K562 (cell line): ENCODE measurements at regions not wholly inside any gene's neighbourhood (a gene's known extent, or its start where the extent isn't known, plus 50 kb on each side); places are given as distances from the start of the nearest gene placed in this dataset.

Source experiments
- BRD4 ChIP-seq: fragments of 200-600 bp; sonication (generic); IDR thresholded peaks from 2 replicates; pipeline ENCODE4 v1.6.1; 2017; ENCODE audit warnings: inconsistent platforms
- CBX2 ChIP-seq: fragments of 200-600 bp; sonication (generic); IDR thresholded peaks from one replicate; pipeline ENCODE4 v1.6.1; 2012; ENCODE audit warnings: mild to moderate bottlenecking, low read length, inconsistent platforms; ENCODE audit not compliant: insufficient read depth, poor library complexity, severe bottlenecking
- DLX4 ChIP-seq: fragments of 250-450 bp; sonication (Bioruptor Pico); IDR thresholded peaks from 2 replicates; pipeline ENCODE4 v1.6.1; 2021; ENCODE audit warnings: mild to moderate bottlenecking
- DMBX1 ChIP-seq: fragments of 250-450 bp; sonication (Bioruptor Pico); IDR thresholded peaks from 2 replicates; pipeline ENCODE4 v1.8.0; 2022; ENCODE audit warnings: inconsistent platforms, mild to moderate bottlenecking, moderate library complexity, borderline replicate concordance
- FOSL1 ChIP-seq: fragments of 200-800 bp; sonication (Bioruptor generic); conservative IDR thresholded peaks from 2 replicates; pipeline ENCODE4 v1.6.1; 2016; ENCODE audit warnings: missing genetic modification characterization, missing compliant biosample characterization
- HNRNPLL ChIP-seq: fragments of 200-400 bp; formaldehyde crosslinking; IDR thresholded peaks from 2 replicates; pipeline ENCODE4 v1.6.1; 2017; ENCODE audit warnings: low read length, low read depth, mild to moderate bottlenecking; ENCODE audit not compliant: poor library complexity, severe bottlenecking
- HNRNPUL1 ChIP-seq: fragments of 200-400 bp; formaldehyde crosslinking; IDR thresholded peaks from 2 replicates; pipeline ENCODE4 v1.6.1; 2017; ENCODE audit warnings: low read length
- IFI16 ChIP-seq: fragments of 250-450 bp; sonication (Bioruptor Pico); IDR thresholded peaks from 2 replicates; pipeline ENCODE4 v2.1.2; 2022; ENCODE audit warnings: mild to moderate bottlenecking, inconsistent platforms
- LCOR ChIP-seq: sonication (generic); formaldehyde crosslinking; IDR thresholded peaks from 2 replicates; pipeline ENCODE4 v1.8.0; 2022; ENCODE audit warnings: mild to moderate bottlenecking, missing genetic modification reagents
- MTA3 ChIP-seq: fragments of 450-650 bp; formaldehyde crosslinking; IDR thresholded peaks from 2 replicates; pipeline ENCODE4 v1.6.1; 2017; ENCODE audit warnings: mild to moderate bottlenecking, borderline replicate concordance
- PCBP1 ChIP-seq: fragments of 200-400 bp; formaldehyde crosslinking; IDR thresholded peaks from 2 replicates; pipeline ENCODE4 v1.6.1; 2018; ENCODE audit warnings: mild to moderate bottlenecking, low read depth, low read length; ENCODE audit not compliant: poor library complexity, severe bottlenecking
- RBM14 ChIP-seq: fragments of 200-400 bp; formaldehyde crosslinking; IDR thresholded peaks from 2 replicates; pipeline ENCODE4 v1.6.1; 2018; ENCODE audit warnings: low read depth, mild to moderate bottlenecking, low read length, moderate library complexity, borderline replicate concordance; ENCODE audit not compliant: insufficient read depth
- TARDBP ChIP-seq: fragments of 450-650 bp; IDR thresholded peaks from 2 replicates; pipeline ENCODE4 v1.6.1; 2016
- TBP ChIP-seq: optimal IDR thresholded peaks from 2 replicates; pipeline ENCODE3; 2011; ENCODE audit warnings: low read depth, low read length, improper control_type of control experiment
- VEZF1 ChIP-seq: fragments of 200-800 bp; sonication (Bioruptor generic); IDR thresholded peaks from 2 replicates; pipeline ENCODE4 v1.6.1; 2017; ENCODE audit warnings: missing genetic modification characterization, missing compliant biosample characterization
- ZBTB8A ChIP-seq: fragments of 450-650 bp; IDR thresholded peaks from 2 replicates; pipeline ENCODE4 v1.6.1; 2018; ENCODE audit warnings: mild to moderate bottlenecking, moderate library complexity; ENCODE audit not compliant: partially characterized antibody
- ZFX ChIP-seq: sonication (generic); formaldehyde crosslinking; IDR thresholded peaks from 2 replicates; pipeline ENCODE4 v1.8.0; 2022; ENCODE audit warnings: mild to moderate bottlenecking, missing genetic modification reagents, moderate library complexity
- ZNF785 ChIP-seq: fragments of 250-450 bp; sonication (Bioruptor Pico); IDR thresholded peaks from 2 replicates; pipeline ENCODE4 v1.4.0; 2020; ENCODE audit warnings: mild to moderate bottlenecking
- ZNF79 ChIP-seq: fragments of 250-450 bp; sonication (Bioruptor Pico); IDR thresholded peaks from 2 replicates; pipeline ENCODE4 v1.4.0; 2020; ENCODE audit warnings: low read depth, mild to moderate bottlenecking, moderate library complexity
- TF ChIP-seq, protein P1 (sequence below): fragments of 250-450 bp; sonication (Bioruptor Pico); IDR thresholded peaks from 2 replicates; pipeline ENCODE4 v1.4.0; 2020; ENCODE audit warnings: mild to moderate bottlenecking, moderate library complexity
- TF ChIP-seq, protein P2 (sequence below): sonication (generic); formaldehyde crosslinking; IDR thresholded peaks from 2 replicates; pipeline ENCODE4 v1.8.0; 2022; ENCODE audit warnings: missing genetic modification reagents, mild to moderate bottlenecking, borderline replicate concordance
- TF ChIP-seq, protein P3 (sequence below), 2 experiments: fragments of 450-650 bp; conservative IDR thresholded peaks; 2 replicates each; pipeline ENCODE4 v1.6.1; 2017; ENCODE audit warnings: mild to moderate bottlenecking in 2 of 2, moderate library complexity in 2 of 2

DNA sequence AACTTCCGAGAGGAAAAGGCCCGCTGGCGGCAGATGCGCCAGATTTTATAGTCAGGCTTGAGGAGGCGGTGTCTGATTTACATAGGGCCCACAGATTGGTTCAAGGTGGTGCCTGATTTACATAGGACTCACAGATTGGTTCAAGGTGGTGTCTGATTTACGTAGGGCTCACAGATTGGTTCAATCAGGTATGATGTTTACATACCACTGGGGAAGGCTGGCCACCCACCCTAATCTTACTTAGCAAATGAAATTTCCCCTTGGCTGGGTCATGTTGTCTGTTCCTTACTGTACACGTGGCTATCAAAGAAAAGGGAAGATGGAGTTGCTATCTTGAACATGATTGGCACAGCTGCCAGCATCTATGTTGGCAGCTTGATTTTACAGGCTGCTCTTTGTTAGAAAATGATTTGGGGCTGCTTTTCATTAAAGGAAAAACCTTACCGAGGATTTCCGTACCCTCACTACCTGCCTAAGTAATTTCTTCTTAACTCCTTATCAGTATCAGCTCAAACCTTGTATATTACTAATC lies 96.3 kb downstream of the SETD4 start (continued):
- TF ChIP-seq FOSL1 (tag) = no peak
- peak; percentile 41 for TF ChIP-seq TBP
- TF ChIP-seq MTA3 = peak; percentile 81; the same call in 1 of the 2 replicates
- TF ChIP-seq ZFX = no peak
- no peak for TF ChIP-seq HNRNPUL1
- no peak for TF ChIP-seq TARDBP
- no peak for TF ChIP-seq ZBTB8A
- TF ChIP-seq, protein P1, sequence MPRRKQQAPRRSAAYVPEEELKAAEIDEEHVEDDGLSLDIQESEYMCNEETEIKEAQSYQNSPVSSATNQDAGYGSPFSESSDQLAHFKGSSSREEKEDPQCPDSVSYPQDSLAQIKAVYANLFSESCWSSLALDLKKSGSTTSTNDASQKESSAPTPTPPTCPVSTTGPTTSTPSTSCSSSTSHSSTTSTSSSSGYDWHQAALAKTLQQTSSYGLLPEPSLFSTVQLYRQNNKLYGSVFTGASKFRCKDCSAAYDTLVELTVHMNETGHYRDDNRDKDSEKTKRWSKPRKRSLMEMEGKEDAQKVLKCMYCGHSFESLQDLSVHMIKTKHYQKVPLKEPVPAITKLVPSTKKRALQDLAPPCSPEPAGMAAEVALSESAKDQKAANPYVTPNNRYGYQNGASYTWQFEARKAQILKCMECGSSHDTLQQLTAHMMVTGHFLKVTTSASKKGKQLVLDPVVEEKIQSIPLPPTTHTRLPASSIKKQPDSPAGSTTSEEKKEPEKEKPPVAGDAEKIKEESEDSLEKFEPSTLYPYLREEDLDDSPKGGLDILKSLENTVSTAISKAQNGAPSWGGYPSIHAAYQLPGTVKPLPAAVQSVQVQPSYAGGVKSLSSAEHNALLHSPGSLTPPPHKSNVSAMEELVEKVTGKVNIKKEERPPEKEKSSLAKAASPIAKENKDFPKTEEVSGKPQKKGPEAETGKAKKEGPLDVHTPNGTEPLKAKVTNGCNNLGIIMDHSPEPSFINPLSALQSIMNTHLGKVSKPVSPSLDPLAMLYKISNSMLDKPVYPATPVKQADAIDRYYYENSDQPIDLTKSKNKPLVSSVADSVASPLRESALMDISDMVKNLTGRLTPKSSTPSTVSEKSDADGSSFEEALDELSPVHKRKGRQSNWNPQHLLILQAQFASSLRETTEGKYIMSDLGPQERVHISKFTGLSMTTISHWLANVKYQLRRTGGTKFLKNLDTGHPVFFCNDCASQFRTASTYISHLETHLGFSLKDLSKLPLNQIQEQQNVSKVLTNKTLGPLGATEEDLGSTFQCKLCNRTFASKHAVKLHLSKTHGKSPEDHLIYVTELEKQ (CRISPR knock-in tag) = no peak
- TF ChIP-seq DMBX1 (CRISPR knock-in tag) = no peak
- TF ChIP-seq ZNF785 (CRISPR knock-in tag) = no peak
- no peak for TF ChIP-seq LCOR (CRISPR knock-in tag)
- TF ChIP-seq BRD4 = no peak
- no peak for TF ChIP-seq ZNF79 (CRISPR knock-in tag)
- TF ChIP-seq DLX4 (CRISPR knock-in tag) = no peak
- TF ChIP-seq, protein P2, sequence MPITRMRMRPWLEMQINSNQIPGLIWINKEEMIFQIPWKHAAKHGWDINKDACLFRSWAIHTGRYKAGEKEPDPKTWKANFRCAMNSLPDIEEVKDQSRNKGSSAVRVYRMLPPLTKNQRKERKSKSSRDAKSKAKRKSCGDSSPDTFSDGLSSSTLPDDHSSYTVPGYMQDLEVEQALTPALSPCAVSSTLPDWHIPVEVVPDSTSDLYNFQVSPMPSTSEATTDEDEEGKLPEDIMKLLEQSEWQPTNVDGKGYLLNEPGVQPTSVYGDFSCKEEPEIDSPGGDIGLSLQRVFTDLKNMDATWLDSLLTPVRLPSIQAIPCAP = no peak
- TF ChIP-seq CBX2 = no peak
- TF ChIP-seq, protein P3, sequence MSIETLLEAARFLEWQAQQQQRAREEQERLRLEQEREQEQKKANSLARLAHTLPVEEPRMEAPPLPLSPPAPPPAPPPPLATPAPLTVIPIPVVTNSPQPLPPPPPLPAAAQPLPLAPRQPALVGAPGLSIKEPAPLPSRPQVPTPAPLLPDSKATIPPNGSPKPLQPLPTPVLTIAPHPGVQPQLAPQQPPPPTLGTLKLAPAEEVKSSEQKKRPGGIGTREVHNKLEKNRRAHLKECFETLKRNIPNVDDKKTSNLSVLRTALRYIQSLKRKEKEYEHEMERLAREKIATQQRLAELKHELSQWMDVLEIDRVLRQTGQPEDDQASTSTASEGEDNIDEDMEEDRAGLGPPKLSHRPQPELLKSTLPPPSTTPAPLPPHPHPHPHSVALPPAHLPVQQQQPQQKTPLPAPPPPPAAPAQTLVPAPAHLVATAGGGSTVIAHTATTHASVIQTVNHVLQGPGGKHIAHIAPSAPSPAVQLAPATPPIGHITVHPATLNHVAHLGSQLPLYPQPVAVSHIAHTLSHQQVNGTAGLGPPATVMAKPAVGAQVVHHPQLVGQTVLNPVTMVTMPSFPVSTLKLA (conservative IDR thresholded peaks at IDR 0.05) = peak; percentile 59 to 66; a peak in 3 of 4 replicates
- TF ChIP-seq RBM14 = no peak
- TF ChIP-seq PCBP1 = no peak
- TF ChIP-seq VEZF1 = no peak
- no peak for TF ChIP-seq HNRNPLL
- no peak for TF ChIP-seq IFI16 (CRISPR knock-in tag)
